Stimulated activated CD4-positive, alpha-beta T cell treated with anti-CD3 and anti-CD28 coated beads, Interleukin-15, amount 100 ng/mL, for 24 hours (primary cell): ENCODE measurements at regions not wholly inside any gene's neighbourhood (a gene's known extent, or its start where the extent isn't known, plus 50 kb on each side); places are given as distances from the start of the nearest gene placed in this dataset.

ENCODE experiments used
- DNase-seq: peaks from one replicate; pipeline ENCODE4 v3.0.0-alpha.2; 2020

DNA sequence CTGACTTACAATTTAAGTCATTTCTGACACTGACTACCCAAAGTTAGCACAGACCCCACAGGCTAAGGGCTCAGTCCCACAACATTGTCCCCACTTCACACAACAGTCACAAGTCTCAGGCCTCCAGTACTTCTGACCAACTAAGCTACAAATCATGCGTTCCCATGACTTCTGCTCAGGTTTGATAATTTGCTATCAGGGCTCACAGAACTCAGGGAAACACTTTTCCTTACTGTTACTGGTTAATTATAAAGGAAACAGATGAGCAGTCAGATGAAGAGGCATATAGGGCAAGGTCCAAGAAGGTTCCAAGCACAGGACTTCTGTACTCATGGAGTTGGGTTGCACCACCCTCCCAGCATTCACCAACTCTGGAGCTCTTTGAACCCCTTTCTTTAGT, 151.2 kb upstream of the TNR start:
- no peak for DNase-seq

DNA sequence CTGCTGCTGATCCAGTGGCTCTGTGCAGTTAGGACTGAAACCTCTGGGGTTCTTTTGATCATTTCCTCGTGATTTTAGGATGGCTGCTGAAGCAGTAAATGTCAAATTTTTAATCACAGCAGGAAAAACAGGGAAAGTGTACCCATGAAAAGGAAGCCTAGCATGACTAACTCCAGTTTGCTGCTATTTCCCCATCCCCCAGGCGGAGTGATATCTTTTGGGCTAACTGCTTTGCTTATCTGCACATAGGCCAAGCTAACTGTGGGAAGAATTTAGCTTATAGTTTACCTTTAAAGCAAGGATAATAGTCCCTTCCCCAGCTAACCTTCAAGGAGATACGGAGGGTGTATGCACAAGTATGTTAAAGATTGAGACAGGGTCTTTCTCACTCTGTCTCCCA, 149.8 kb upstream of the TNR start:
- no peak for DNase-seq

DNA sequence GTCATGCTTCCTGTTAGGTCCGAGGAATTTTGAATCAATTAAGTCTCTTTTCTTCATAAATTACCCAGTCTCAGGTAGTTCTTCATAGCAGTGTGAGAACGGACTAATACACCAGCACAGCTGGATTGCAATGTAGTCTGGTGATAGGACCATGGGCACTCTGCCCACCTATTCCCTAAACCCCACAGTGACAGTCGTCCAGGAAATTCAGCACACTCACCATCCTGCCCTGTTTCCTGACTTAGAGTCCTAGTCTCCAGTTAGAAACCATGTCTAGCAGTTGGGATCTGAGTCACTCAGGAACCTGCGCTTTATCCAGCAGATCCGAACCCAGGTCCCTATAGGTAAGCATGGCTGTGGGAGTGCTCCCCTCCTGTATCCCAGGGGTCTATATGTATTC, 149.3 kb upstream of the TNR start:
- no peak for DNase-seq

DNA sequence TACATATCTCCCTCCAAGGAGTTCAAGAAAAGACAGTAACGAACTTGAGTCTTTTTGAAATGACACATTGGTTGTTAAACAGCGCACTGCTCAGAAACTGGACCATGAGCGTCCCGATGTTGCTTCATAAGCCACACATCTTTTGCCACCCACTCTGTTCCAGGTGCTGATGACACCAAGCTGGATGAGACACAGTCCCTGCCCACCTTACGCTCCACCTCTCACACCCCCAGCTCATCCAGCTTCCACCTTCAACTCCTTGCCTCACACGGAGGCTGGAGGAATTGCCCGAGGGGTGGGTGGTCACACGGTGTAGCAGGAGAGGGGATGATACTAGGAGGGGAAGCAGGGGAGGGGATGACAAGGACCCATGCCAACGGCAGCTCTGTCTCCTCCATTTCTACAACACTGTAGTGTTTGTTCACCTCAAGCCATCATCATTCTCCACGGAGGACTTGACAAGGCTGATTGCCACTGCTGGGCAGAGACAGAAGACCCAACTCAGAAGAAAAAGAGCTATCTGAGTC, 148.5 kb upstream of the TNR start:
- no peak for DNase-seq

DNA sequence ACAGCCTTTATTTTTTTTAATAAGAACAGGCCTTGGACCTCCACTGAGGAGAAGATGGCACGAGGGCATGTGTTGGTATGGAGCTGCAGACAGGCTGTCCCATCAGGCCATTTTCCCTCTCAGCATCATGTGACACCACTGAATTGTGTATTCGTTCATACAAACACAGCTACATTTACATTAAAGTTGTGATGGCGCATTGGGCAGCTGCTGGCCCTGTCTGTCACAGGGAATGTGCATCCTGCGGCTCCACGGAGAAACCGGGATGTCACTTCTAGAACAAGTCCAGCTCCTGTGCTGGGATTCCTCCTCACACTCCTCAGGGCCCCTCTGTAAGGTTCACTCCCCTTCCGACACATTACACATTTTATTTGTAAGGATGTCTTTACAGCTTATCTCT, 147.6 kb upstream of the TNR start:
- no peak for DNase-seq

DNA sequence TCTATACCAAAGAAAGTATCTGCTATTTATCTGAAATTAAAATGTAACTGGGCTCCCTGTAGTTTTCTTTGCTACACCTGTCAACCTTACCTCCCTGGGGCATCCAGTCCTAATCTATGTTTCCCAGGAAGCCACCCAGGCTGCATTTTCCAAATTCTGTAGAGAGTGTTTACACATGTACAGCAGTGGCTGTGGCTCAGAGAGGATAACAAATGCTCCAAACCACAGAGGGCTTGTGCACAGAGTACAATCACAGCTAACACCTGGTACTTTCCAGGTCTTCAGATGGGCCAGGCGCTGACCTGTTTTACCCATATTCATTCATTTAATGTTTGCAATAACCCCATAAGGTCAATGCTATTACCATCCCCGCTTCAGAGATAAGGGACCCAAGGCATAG, 146.5 kb upstream of the TNR start:
- DNase-seq, result no peak

DNA sequence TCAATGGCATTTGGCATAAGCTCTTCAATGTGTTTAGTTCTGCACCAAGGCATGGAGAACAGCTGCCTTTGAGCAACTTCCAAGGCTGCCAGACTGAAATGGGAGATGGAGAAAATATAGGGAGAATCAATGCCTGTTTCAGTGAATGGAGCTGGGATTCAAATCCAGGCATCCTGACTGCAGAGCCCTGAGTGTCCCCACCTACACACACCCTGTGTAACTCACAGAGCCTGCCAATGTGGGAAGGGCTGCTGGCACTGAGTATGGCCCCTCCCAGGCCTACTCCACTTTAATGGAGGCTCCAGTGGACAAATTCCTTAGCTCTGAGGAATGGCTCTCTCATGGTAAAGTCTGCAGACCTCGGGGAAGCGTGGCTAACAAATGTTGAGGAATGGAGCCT, 145.6 kb upstream of the TNR start:
- DNase-seq, result no peak

DNA sequence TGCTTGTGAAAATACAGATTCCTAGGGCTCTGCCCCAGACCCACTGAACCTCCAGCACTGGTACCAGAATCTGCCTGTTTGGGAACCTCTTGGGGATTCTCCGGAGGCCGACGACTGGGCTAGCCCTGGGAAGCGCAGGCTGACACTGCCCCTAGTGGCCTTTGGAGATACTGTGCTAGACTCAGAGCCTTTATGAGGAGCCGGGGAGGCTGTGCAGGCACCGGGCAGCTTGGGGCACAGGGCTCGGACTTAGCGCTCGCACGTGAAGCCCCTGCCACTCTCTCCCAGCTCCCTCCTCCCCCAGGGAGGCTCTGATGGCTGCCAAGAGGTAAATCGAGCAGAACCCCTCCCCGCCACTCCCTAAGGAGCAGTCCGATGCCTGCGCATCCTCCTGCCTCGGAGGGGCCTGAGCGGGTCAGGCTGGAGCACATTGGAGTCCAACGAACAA, 144.6 kb upstream of the TNR start:
- peak; percentile 44 for DNase-seq

DNA sequence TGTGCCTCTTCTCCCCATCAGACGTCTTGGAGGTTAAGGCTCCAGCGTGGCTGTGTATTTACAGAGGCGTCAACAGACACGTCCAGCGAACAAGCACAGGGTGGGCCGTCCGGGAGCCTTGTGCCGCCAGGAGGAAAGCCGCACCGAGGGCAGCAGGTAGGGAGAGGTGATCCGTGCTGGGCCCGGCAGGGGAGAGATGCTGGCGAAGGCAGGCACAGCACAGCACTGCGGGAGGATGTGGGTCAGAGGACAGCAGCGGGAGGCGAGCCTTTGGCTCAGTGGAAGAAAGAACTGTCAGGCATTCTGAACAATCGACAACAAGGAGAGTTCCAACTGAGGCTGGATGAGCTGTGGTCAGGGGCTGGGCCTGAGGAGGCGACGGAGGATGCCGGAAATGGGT, 144.1 kb upstream of the TNR start:
- DNase-seq, result no peak

DNA sequence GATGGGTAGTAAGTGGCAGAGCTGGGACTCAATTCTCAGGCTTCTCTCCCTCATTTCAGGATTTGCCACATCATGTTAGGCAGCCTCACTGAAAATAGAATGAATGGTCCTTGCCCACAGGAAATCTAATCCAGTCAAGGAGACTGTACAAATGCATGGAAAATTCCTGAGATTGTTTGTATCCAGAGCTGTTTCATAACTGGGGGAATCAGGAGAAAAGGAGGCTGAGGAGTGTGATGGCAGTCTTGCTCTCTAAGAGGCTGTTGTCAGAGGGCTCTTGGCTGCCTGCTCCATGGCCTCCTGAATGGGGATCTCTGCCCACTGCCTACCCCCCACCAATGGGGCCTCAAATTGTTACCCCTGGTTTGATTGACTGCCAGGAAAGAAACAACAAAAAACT, 141.9 kb upstream of the TNR start:
- DNase-seq, result no peak

DNA sequence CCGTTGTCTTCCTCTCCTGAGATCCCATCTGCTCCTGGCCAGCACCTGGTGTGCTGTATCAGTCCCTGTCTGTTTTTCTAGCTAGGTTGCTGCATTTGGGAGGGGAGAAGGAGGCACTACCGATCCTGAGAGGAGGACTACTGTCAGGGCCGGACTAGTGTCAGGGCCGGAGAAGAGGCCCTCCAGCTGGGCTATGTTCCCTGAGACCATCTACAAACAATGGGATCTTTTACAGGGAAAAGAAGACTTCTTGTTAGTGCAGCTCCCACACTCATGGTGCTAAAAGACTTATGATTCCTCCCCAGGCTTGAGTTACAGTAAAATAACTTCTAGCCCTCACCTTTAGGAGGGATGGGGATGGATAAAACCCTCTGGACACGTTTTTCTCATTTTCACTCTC, 141.0 kb upstream of the TNR start:
- DNase-seq, result no peak

DNA sequence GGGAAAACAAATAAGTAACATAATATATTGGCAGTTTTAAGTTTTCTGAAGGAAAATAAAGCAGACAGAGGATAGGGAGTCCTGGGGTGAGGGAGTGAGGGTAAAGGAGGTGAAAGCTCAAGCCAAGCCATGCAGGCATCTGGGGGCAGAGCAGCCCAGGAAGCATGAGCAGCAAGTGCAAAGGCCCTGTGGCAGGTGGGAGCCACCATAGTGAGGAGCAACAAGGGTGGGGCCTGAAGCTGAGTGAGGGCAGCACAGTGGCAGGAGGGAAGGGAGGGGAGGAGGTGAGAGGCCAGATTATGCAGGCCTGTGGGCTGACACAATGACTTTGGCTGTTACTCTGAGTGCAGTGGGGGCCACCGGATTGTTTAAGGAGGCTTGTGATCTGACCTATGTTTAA, 138.8 kb upstream of the TNR start:
- no peak for DNase-seq

DNA sequence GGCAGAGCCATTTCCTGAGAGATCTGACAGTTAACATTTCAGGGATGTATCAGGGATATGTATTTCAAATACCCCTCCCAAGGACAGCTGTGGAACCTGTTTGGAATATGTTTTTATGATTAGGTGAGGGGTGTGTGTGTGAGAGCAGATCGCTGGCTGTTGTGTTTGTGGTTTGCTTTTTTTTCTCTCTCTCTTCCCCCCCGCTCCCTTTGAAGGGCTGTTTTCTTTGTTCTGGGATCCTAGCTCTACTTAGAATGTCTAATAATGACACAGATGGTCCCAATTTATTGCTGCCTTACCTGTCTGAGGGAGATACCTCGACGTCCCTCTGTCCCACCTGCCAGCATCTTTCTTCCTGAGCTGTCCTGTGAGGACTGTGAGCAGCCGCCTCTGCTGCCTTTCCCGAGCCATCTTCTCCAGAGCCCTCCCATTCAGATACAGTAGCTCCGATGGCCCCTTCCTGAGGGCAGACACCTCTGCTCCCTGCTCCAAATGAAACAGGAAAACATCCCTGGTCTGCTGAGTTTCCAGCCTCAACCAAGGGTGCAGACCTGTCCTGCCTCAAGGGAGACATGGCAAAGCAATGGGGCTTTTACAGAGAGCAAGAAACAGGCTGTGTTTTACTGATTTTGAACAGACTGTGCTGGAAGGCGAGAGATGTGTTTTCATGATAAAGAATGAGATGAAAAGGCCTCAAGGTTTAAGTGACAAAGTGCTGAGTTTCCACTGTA, 138.0 kb upstream of the TNR start:
- DNase-seq, result no peak

DNA sequence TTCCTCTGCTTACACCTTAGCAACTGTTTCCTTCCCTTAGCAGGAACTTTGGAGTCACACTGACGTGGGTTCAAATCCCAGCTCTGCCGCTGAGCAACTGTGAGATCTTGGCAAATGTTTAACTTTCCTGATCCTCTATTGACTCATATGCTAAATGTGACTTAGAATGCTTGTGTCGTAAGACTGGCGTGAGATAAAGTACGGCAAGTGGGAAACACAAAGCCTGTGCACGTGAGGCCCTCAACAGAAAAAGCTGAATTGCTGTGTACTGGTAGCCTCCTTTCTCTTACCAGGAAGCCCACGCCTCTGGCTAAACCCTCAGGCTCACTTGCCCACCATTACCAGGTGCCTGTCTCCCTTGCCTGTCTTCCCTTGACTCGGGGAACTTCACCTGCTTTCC, 135.4 kb upstream of the TNR start:
- no peak for DNase-seq

DNA sequence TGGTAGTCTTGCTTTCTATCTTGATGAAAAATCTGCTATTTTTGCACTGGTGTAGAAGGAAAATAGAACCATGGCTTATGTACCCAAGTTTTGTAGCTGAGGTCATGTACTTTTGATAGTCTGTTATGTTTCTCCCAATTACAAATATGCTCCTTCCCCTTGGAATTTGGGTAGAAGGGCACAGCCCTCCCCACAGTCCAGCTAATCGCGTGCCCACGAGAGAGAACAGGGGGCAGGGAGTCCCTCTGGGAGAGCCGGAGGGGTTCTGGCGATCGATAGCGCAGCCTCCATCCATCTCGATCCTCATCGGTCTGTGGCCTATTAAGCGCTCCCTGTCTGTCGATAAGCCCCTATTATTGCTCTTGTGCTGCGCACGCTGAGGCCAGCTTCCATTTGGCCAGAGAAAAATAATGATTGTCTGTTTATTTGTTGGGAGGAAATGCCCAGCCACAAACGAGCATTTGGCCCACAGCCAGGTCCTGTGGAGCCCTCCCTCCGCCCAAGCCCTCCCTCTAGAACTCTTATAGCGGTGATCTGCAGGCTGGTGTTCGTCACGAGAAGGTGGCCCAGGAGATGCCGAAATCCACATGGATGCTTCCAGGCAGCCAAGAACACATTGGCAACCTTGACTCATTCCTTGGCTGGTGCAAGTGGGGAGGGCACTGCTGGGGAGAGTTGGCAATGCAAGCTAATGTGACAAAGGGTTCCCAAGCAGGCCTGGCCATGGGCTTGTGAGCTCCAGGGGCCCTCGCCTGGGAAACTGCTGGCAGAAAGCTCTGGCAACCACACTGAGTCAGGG, 134.7 kb upstream of the TNR start:
- no peak for DNase-seq

DNA sequence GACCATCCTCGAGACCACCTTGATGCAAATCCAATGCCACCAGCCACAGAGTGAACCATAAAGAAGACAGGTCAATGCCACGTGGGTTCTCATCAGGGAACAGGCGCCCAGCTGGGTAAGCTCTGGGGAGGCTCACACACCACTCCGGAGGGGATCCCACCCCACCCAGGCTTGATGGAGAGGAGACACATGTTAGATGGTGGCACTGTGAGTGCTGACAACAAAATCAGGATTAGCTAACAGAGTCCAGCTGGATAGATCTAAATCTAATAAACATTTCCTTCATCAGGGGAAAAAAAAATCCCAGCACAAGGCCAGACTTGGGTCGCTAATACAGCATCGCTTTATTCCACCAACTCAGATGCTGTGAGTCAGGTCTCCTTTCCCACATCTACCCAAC, 132.2 kb upstream of the TNR start:
- no peak for DNase-seq

DNA sequence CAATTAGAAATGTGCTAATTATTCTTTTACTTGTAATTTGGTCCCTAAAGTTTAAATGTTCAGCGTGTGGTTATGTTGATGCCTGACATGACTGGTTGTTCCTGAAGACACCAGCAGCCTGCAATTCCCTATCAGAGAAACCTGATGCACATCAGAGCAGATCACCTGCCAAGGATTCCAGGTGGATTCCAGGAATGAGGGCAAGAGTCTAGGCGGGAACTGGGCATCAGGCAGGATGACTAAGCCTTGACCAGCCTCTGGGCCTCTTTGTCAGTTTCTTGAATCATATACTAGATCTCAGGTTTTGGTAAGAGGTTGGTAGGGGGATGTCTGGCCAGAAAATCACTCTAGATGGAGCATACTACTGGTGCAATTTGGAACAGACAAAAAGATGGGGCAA, 130.7 kb upstream of the TNR start:
- DNase-seq, result no peak

DNA sequence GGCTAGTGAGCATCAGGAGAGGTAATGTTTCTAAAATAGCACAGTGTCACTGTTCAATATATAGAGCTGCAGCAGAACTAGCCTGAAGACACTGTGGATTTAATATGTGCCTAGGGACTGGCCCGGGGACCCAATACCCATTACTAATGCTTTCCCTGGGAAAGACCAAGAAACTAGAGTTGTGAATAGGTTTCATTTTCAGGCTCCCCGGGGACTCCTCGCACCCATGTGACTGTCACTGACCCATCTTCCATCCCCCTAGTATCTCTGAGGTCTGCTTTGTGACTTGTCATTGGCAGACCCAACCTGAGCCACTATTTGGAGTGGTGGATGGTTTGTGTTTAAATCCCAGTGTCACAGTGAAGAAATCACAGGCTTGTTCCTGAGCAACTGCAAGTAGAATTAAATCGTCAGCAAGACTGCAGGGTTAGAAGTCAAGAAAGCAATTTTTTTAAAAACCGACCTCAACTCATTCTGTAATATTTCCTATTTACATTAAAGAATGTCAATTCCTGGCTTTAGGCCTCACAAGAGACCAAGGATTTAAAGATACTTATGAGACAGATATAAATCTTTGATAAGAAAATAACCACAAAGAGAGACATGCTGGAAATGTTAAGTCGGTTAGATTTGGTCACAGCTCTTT, 130.0 kb upstream of the TNR start:
- DNase-seq, result no peak

DNA sequence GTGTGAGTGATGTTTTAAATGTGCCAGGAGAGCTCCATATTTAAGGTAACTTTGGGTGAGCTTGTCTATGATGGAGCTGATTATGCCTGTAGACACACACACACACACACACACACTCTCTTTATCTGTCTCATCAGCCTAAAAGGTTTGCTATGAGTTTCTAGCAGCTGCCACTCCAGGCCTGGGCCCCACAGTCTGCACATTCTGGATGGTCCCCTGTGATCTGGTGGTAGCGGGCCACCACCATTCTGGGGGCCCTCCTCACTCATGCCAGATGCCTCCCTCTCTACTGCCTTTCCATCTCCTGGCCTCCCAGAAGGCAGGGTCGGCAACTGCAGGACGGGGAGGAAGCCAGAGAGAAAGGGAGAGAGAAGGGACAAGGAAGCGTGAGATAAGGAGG, 129.2 kb upstream of the TNR start:
- DNase-seq, result no peak

DNA sequence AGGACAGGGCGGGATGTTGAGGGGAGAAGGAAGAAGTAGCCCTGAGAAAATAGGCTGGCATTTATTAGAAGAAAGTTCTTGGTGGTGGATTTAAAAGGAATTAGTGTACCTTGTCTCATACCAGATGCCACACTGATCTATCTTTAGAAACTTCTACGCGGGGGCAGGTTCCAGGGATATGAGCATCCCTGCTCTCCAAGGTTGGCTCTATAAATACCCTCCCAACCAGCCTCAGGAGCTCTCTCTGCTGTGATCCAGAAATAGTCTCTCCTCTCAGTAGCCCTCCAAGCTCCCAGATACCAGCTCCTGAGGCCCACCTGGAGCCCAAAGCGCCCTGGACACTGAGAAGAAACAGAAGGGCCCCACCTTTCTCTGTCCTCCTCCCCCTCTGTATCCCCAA, 128.3 kb upstream of the TNR start:
- no peak for DNase-seq

DNA sequence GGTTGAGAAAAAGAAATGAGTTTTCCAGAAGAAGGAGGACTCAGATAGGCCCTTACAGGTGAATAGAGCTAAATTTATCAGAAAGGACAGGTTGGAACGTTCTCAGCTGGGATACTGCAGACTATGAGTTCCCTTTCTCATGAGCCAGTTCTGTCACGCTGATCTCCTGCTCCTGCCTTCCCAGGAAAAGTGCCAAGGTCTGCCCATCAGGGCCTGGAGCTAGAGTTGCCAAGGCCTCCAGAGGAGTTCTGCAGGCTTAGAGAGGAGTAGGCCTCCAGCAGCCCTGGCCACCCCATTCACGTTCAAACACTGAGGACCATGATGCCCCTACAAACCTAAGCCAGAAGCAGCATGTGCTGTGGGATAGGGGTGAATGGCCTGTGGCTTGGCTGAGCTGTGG, 126.8 kb upstream of the TNR start:
- no peak for DNase-seq

DNA sequence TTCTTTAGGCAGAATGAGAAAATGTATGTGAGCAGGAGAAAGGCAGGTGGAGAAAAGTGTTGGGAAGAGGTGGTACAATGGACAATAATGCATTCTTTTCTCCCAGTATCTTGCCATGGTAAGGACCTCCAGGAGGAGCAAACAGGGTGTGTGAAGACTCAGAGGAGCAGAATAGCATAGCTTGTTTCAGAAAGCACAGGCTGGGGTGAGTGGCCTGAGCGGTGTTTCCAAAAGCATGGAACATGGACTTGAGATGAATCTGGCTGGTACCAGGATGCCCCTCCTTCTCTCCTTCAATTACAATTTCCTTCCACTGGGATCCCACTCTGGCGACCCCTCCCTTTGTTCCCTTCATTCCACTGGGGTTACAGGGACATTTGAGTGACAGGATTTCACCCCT, 123.4 kb upstream of the TNR start:
- no peak for DNase-seq

DNA sequence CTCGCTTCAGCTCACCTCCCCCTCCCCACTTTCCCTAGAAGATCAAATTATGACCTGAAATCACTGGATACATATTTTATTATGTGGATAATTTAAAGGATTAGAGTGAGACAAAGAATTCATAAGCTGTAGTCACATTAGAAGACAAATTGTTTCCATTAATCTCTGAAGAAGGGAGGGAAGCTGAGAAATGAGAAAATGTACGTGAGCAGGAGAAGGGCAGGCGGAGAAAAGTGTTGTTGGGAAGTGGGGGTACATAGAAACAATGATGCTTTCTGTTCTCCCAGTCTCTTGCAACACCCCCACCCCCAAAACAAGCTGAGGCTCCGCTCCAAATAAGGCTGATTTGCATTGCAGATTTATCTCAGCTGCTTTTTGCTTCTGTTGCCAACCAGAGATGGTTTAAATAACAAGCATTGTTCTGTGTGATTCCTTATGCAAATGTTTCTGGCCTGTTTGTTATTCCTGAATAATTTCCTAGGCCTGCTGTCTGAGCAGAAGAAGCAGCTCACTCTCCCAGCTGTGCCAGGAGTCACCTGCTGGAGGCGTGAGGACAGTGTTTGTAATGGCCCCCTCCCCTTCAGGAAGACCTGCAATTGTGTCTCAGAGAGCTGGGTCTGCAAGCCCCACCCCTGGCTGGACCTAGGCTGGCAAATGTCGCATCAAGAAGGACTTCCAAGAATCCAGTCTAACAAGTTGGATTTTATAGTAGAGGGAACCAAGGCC, 121.8 kb upstream of the TNR start:
- DNase-seq, result no peak
